ENCODE measurements at regions not wholly inside any gene's neighbourhood (a gene's known extent, or its start where the extent isn't known, plus 50 kb on each side); places are given as distances from the start of the nearest gene placed in this dataset.

- no peaks in the 10 kb centered on the region for H3K9me3 ChIP-seq (ENCODE audit: control insufficient read depth, low read length, poor library complexity, severe bottlenecking)
- Mint-ChIP-seq H3K4me1 (no peaks in the 10 kb centered on the region), H3K36me3 (ENCODE audit: low read depth) (no peaks in the 10 kb centered on the region), H3K27ac (no peak overlapping the region), H3K27me3 (no peaks in the 10 kb centered on the region), H3K4me3 (no peak overlapping the region)
- ATAC-seq (no peak), DNase-seq (no peak)
Measured at GRCh38 chr3:160141485-160142185, 83.6 kb upstream of the C3orf80 start.

DNA sequence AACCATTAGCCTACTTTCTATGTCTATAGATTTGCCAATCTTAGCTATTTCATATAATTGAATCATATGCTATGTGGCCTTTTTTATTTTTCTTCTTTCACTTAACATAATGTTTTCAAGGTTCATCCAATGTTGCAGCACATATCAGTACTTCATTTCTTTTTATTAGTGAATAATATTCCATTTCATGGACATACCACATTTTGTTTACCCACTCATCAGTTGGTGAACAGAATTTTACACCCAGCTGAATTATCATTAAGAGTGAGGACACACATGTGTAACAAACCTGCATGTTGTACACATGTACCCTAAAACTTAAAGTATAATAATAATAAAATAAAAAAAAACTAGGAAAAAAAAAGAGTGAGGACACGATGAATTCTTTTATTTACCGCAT is 81.7 kb upstream of the C3orf80 start:
- H3K27me3 Mint-ChIP-seq: no peaks in the 10 kb centered on the region
- H3K36me3 Mint-ChIP-seq (ENCODE audit: low read depth): no peaks in the 10 kb centered on the region
- no peak overlapping the region for H3K27ac Mint-ChIP-seq
- no peaks in the 10 kb centered on the region for H3K4me1 Mint-ChIP-seq
- DNase-seq: no peak
- no peak for ATAC-seq
- no peaks in the 10 kb centered on the region for H3K9me3 ChIP-seq (ENCODE audit: control insufficient read depth, low read length, poor library complexity, severe bottlenecking)
- no peak overlapping the region for H3K4me3 Mint-ChIP-seq

GRCh38 chr3:160150066-160150465 is 75.2 kb upstream of the C3orf80 start:
- Mint-ChIP-seq H3K4me1 (no peaks in the 10 kb centered on the region), H3K36me3 (ENCODE audit: low read depth) (no peaks in the 10 kb centered on the region), H3K27me3 (peaks cover 16% of the 10 kb centered on the region), H3K27ac (no peak overlapping the region), H3K4me3 (no peak overlapping the region)
- H3K9me3 ChIP-seq (ENCODE audit: control insufficient read depth, low read length, poor library complexity, severe bottlenecking): no peaks in the 10 kb centered on the region
- DNase-seq (no peak), ATAC-seq (no peak)

GRCh38 chr3:160150525-160150924 is 74.7 kb upstream of the C3orf80 start:
- Mint-ChIP-seq H3K27ac (no peak overlapping the region), H3K4me3 (no peak overlapping the region)
- ATAC-seq: no peak

GRCh38 chr3:160152638-160153037 is 72.6 kb upstream of the C3orf80 start:
- peaks cover 29% of the 10 kb centered on the region for H3K27me3 Mint-ChIP-seq
- DNase-seq (no peak), ATAC-seq (no peak)
- H3K4me3 Mint-ChIP-seq: no peak overlapping the region
- H3K36me3 Mint-ChIP-seq (ENCODE audit: low read depth): peaks cover 2% of the 10 kb centered on the region
- H3K4me1 Mint-ChIP-seq: no peaks in the 10 kb centered on the region
- no peak overlapping the region for H3K27ac Mint-ChIP-seq
- no peaks in the 10 kb centered on the region for H3K9me3 ChIP-seq (ENCODE audit: control insufficient read depth, low read length, poor library complexity, severe bottlenecking)

More at GRCh38 chr3:160150525-160150924, 74.7 kb upstream of the C3orf80 start:
- no peak for DNase-seq
- Mint-ChIP-seq H3K4me1 (no peaks in the 10 kb centered on the region), H3K27me3 (peaks cover 18% of the 10 kb centered on the region), H3K36me3 (ENCODE audit: low read depth) (no peaks in the 10 kb centered on the region)
- no peaks in the 10 kb centered on the region for H3K9me3 ChIP-seq (ENCODE audit: control insufficient read depth, low read length, poor library complexity, severe bottlenecking)

DNA sequence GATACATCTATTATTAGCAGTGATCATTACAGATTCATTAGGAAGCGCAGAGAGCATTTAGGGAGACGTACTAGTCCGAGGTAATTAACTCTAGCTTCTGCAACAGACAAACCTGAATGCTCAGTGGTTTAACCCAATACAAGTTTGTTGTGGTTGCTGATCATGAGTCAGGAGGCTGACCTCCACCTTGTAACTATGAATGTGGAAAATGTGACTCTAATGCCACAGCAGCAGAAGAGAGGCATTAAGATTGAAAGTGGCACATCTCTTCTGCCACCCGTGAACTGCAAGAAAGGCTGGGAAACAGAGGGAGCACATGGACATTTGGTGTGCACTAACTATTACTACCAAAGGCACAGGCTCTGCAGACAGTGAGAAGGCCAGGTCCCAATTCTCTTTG is 71.2 kb upstream of the C3orf80 start:
- H3K9me3 ChIP-seq (ENCODE audit: control insufficient read depth, low read length, poor library complexity, severe bottlenecking): no peaks in the 10 kb centered on the region
- H3K27ac Mint-ChIP-seq: no peak overlapping the region
- no peak for ATAC-seq

GRCh38 chr3:160154596-160154995 is 70.6 kb upstream of the C3orf80 start:
- no peak for DNase-seq
- peaks cover 2% of the 10 kb centered on the region for H3K36me3 Mint-ChIP-seq (ENCODE audit: low read depth)
- no peaks in the 10 kb centered on the region for H3K4me1 Mint-ChIP-seq
- H3K9me3 ChIP-seq (ENCODE audit: control insufficient read depth, low read length, poor library complexity, severe bottlenecking): no peaks in the 10 kb centered on the region
- peaks cover 44% of the 10 kb centered on the region for H3K27me3 Mint-ChIP-seq
- H3K4me3 Mint-ChIP-seq: no peak overlapping the region
- H3K27ac Mint-ChIP-seq: no peak overlapping the region
- ATAC-seq: no peak

More for the DNA sequence above, 71.2 kb upstream of the C3orf80 start:
- peaks cover 2% of the 10 kb centered on the region for H3K36me3 Mint-ChIP-seq (ENCODE audit: low read depth)
- no peak for DNase-seq
- H3K4me3 Mint-ChIP-seq: no peak overlapping the region
- H3K4me1 Mint-ChIP-seq: no peaks in the 10 kb centered on the region
- H3K27me3 Mint-ChIP-seq: peaks cover 39% of the 10 kb centered on the region

- Mint-ChIP-seq H3K36me3 (ENCODE audit: low read depth) (peaks cover 6% of the 10 kb centered on the region), H3K27me3 (peaks cover 48% of the 10 kb centered on the region), H3K4me1 (peaks cover 5% of the 10 kb centered on the region), H3K27ac (no peak overlapping the region), H3K4me3 (no peak overlapping the region)
- no peaks in the 10 kb centered on the region for H3K9me3 ChIP-seq (ENCODE audit: control insufficient read depth, low read length, poor library complexity, severe bottlenecking)
- ATAC-seq: no peak
- DNase-seq: no peak
Measured at GRCh38 chr3:160157321-160157720, 67.9 kb upstream of the C3orf80 start.

- Mint-ChIP-seq H3K27ac (no peak overlapping the region), H3K36me3 (ENCODE audit: low read depth) (peaks cover 6% of the 10 kb centered on the region), H3K4me1 (peaks cover 5% of the 10 kb centered on the region), H3K4me3 (no peak overlapping the region), H3K27me3 (peaks cover 62% of the 10 kb centered on the region)
- H3K9me3 ChIP-seq (ENCODE audit: control insufficient read depth, low read length, poor library complexity, severe bottlenecking): no peaks in the 10 kb centered on the region
- ATAC-seq (no peak), DNase-seq (no peak)
Measured at GRCh38 chr3:160159341-160159740, 65.9 kb upstream of the C3orf80 start.

DNA sequence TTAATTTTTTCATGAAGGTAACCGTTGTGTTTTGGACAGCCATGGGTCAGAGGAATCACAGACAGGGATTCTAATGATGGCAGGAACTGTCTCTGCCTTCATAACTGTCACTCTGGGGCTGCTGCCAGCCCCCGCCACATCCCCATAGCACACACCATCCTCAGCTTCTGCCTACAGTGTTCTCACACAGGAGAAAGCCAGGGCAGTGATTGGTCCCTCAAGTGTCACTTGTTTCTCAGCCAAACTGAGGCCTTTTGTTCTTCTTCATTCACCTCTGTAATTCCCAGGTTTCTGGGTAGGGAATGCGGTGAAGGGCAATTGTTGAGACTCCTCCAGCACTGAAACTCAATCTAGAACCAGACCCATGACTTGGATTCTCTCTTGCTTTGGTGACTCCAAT is 65.4 kb upstream of the C3orf80 start:
- no peak overlapping the region for H3K27ac Mint-ChIP-seq
- H3K4me1 Mint-ChIP-seq: peaks cover 5% of the 10 kb centered on the region
- no peak for DNase-seq
- H3K4me3 Mint-ChIP-seq: no peak overlapping the region
- peaks cover 62% of the 10 kb centered on the region for H3K27me3 Mint-ChIP-seq
- peaks cover 6% of the 10 kb centered on the region for H3K36me3 Mint-ChIP-seq (ENCODE audit: low read depth)
- no peaks in the 10 kb centered on the region for H3K9me3 ChIP-seq (ENCODE audit: control insufficient read depth, low read length, poor library complexity, severe bottlenecking)
- no peak for ATAC-seq

- peaks cover 56% of the 10 kb centered on the region for H3K27me3 Mint-ChIP-seq
- peaks cover 5% of the 10 kb centered on the region for H3K4me1 Mint-ChIP-seq
- peak overlapping the region; percentile 49 for H3K27ac Mint-ChIP-seq
- H3K4me3 Mint-ChIP-seq: no peak overlapping the region
- ATAC-seq (no peak), DNase-seq (no peak)
- H3K36me3 Mint-ChIP-seq (ENCODE audit: low read depth): peaks cover 4% of the 10 kb centered on the region
- no peaks in the 10 kb centered on the region for H3K9me3 ChIP-seq (ENCODE audit: control insufficient read depth, low read length, poor library complexity, severe bottlenecking)
Measured at GRCh38 chr3:160161921-160162320, 63.3 kb upstream of the C3orf80 start.

- DNase-seq: no peak
- H3K27me3 Mint-ChIP-seq: peaks cover 56% of the 10 kb centered on the region
- no peak for ATAC-seq
- H3K4me3 Mint-ChIP-seq: no peak overlapping the region
- H3K27ac Mint-ChIP-seq: peak overlapping the region; percentile 49
- no peaks in the 10 kb centered on the region for H3K9me3 ChIP-seq (ENCODE audit: control insufficient read depth, low read length, poor library complexity, severe bottlenecking)
- peaks cover 5% of the 10 kb centered on the region for H3K4me1 Mint-ChIP-seq
- H3K36me3 Mint-ChIP-seq (ENCODE audit: low read depth): peaks cover 4% of the 10 kb centered on the region
Measured at GRCh38 chr3:160162440-160162839, 62.8 kb upstream of the C3orf80 start.

DNA sequence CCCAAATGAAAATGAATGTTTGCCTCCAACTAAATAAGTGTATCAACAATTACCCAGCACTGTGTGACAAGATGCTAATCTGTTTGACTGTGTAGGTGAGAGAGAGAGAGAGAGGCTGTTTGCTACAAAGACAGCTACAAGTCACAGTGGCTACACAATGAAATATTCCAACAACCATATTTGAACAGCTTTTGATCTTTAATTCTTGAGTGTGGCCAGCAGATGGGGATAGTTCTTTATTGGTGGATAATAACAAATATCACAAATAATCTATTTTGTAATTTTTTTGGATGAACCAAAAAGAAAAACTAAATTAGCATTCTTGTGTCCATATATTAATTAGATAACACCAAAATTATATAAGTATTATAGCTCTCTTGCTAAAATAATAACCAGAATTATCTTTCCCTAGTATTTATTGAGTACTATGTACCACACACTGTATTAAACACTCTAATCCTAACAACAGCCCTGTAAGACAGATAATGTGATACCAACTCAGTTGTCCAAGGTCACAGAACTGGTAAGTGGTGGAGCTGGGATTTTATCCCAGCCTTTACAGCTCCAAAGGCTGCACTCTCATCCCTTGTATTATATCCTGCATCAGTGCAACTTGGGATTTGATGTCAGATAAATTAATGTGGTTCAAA is 61.9 kb upstream of the C3orf80 start:
- Mint-ChIP-seq H3K4me1 (peaks cover 5% of the 10 kb centered on the region), H3K4me3 (no peak overlapping the region), H3K36me3 (ENCODE audit: low read depth) (peaks cover 4% of the 10 kb centered on the region), H3K27ac (no peak overlapping the region), H3K27me3 (peaks cover 51% of the 10 kb centered on the region)
- DNase-seq (no peak), ATAC-seq (no peak)
- no peaks in the 10 kb centered on the region for H3K9me3 ChIP-seq (ENCODE audit: control insufficient read depth, low read length, poor library complexity, severe bottlenecking)

DNA sequence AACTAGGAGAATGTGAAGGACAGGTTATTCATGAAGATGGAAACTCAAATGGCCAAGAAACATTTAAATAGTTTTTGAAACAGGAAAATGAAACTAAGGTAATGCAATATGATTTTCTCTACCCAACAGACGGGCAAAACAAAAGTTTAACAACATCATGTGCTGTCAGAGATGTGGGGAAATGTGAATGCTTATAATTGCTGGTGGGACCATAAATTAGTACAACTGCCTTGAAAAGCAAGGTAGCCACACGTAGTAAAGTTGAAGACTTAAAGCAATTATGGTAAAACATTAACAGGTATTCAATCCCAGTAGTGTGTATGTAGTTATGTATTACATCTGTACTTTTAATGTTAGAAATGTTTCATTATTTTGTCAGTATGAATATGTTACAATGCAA is 57.0 kb upstream of the C3orf80 start:
- Mint-ChIP-seq H3K36me3 (ENCODE audit: low read depth) (no peaks in the 10 kb centered on the region), H3K4me1 (peaks cover 7% of the 10 kb centered on the region), H3K27ac (no peak overlapping the region)

More for the DNA sequence above, 57.0 kb upstream of the C3orf80 start:
- Mint-ChIP-seq H3K4me3 (no peak overlapping the region), H3K27me3 (peaks cover 10% of the 10 kb centered on the region)
- no peak for ATAC-seq
- H3K9me3 ChIP-seq (ENCODE audit: control insufficient read depth, low read length, poor library complexity, severe bottlenecking): no peaks in the 10 kb centered on the region
- DNase-seq: no peak

Measured in T-helper 17 cell (primary cell).